Activated CD4-positive, alpha-beta T cell treated with anti-CD3 and anti-CD28 coated beads, Interleukin-2, amount 10 ng/mL, durations not matched to agents 7 days and 5 days (primary cell): ENCODE measurements at regions not wholly inside any gene's neighbourhood (a gene's known extent, or its start where the extent isn't known, plus 50 kb on each side); places are given as distances from the start of the nearest gene placed in this dataset.

Experiments
- CTCF ChIA-PET: fragments of 350-600 bp; sonication (Branson Sonifier 250); formaldehyde crosslinking; loops from one replicate; lab custom pipeline; 2021; ENCODE audit warnings: antibody characterized with exemption; lab: Charles Lee
- POLR2A ChIA-PET: fragments of 350-600 bp; sonication (Branson Sonifier 250); formaldehyde crosslinking; loops from one replicate; lab custom pipeline; 2021; ENCODE audit warnings: antibody characterized with exemption; lab: Charles Lee
- DNase-seq: peaks from one replicate; pipeline ENCODE4 v3.0.0-alpha.2; 2020
- H3K27ac Mint-ChIP-seq: one replicate; pipeline ENCODE4 v1.8.0; 2021; ENCODE audit warnings: mild to moderate bottlenecking, moderate library complexity, mixed read lengths
- H3K27me3 Mint-ChIP-seq: one replicate; pipeline ENCODE4 v1.8.0; 2021; ENCODE audit warnings: mixed read lengths
- H3K36me3 Mint-ChIP-seq: one replicate; pipeline ENCODE4 v1.8.0; 2021; ENCODE audit warnings: low read depth, mixed read lengths
- H3K4me1 Mint-ChIP-seq: one replicate; pipeline ENCODE4 v1.8.0; 2021; ENCODE audit warnings: mixed read lengths
- H3K4me3 Mint-ChIP-seq: one replicate; pipeline ENCODE4 v1.8.0; 2021; ENCODE audit warnings: mild to moderate bottlenecking, moderate library complexity, mixed read lengths
- H3K9me3 Mint-ChIP-seq: one replicate; pipeline ENCODE4 v1.8.0; 2021; ENCODE audit warnings: mixed read lengths

- Mint-ChIP-seq H3K4me3 (no peak overlapping the region), H3K27ac (no peak overlapping the region), H3K27me3 (no peaks in the 10 kb centered on the region), H3K4me1 (no peaks in the 10 kb centered on the region), H3K36me3 (no peaks in the 10 kb centered on the region), H3K9me3 (peaks cover 5% of the 10 kb centered on the region)
- no peak for DNase-seq
- CTCF ChIA-PET: no interaction called here
- POLR2A ChIA-PET: no interaction called here
These were observed 1615.1 kb downstream of the DPP10 start for GRCh38 chr2:116057538-116057937.

DNA sequence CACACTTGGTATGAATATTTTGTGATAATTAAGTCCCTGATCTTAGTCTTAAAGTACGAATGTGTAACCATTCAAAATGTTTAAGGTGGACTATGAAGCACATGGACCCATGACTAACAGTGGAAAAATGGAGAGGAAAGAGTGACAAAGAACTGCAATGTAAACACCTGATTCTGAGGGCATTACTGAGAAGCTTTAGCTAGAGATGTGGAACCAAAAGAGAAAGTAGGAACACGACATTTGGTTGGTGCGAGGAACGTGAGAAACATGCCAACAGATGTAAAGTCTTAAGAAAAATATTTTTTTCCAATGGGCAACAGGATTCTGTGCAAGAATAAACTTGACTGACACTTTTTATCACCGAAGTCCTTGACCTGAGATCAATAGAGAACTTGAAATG, 1618.6 kb downstream of the DPP10 start:
- CTCF ChIA-PET: no interaction called here

DNA sequence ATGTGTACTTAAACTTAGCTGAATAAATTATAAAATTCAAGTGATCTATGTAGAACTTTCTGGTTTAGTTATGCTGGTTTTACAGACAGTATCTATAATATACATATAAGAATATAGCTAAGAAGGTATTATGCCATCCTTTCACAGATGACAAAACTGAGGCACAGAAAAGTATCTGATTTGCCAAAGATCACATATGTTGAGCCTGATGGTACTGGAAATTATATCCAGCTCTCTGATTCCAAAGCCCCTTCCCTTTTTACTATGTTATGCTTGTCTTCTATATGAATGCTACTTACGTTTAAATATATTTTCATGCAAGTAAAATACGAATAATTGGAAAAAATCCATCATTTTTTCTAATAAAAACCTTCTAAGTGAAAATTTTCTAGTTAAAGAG, 1631.3 kb downstream of the DPP10 start:
- H3K27ac Mint-ChIP-seq: no peak overlapping the region
- ChIA-PET POLR2A (no interaction called here), CTCF (no interaction called here)
- DNase-seq: no peak
- H3K36me3 Mint-ChIP-seq: no peaks in the 10 kb centered on the region
- H3K9me3 Mint-ChIP-seq: peaks cover 12% of the 10 kb centered on the region
- H3K4me1 Mint-ChIP-seq: no peaks in the 10 kb centered on the region
- no peak overlapping the region for H3K4me3 Mint-ChIP-seq
- H3K27me3 Mint-ChIP-seq: no peaks in the 10 kb centered on the region

More for the DNA sequence above, 1618.6 kb downstream of the DPP10 start:
- Mint-ChIP-seq H3K27ac (no peak overlapping the region), H3K9me3 (peaks cover 8% of the 10 kb centered on the region), H3K4me1 (no peaks in the 10 kb centered on the region), H3K4me3 (no peak overlapping the region), H3K36me3 (no peaks in the 10 kb centered on the region), H3K27me3 (no peaks in the 10 kb centered on the region)
- no peak for DNase-seq
- POLR2A ChIA-PET: no interaction called here

- H3K27me3 Mint-ChIP-seq: no peaks in the 10 kb centered on the region
- no peak overlapping the region for H3K4me3 Mint-ChIP-seq
- H3K27ac Mint-ChIP-seq: no peak overlapping the region
- CTCF ChIA-PET: no interaction called here
- H3K9me3 Mint-ChIP-seq: peaks cover 10% of the 10 kb centered on the region
- no peaks in the 10 kb centered on the region for H3K36me3 Mint-ChIP-seq
- no peaks in the 10 kb centered on the region for H3K4me1 Mint-ChIP-seq
- POLR2A ChIA-PET: no interaction called here
- DNase-seq: no peak
These were observed 1631.7 kb downstream of the DPP10 start for GRCh38 chr2:116074161-116074560.

DNA sequence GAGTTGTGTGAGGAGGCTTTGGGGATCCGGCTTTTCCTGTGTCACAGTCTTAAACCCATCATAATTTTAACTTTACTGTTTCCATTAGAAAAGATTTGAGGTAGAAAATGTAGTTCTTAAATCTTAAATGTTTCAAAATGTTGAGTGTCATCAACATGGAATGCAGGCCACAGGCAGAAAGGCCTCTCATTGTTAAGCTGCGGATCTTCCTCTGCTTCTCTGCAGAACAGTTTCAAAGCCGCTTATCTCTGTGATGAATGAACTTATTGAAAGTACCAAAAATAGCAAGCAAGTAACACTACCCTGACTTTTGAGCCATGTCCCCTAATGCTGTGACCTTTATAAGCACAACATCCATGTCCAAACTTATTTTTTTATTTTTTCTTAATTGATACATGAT, 1645.8 kb downstream of the DPP10 start:
- POLR2A ChIA-PET: no interaction called here
- Mint-ChIP-seq H3K9me3 (peaks cover 15% of the 10 kb centered on the region), H3K4me1 (no peaks in the 10 kb centered on the region), H3K27me3 (no peaks in the 10 kb centered on the region), H3K4me3 (no peak overlapping the region), H3K36me3 (no peaks in the 10 kb centered on the region), H3K27ac (no peak overlapping the region)
- no peak for DNase-seq
- CTCF ChIA-PET: no interaction called here

DNA sequence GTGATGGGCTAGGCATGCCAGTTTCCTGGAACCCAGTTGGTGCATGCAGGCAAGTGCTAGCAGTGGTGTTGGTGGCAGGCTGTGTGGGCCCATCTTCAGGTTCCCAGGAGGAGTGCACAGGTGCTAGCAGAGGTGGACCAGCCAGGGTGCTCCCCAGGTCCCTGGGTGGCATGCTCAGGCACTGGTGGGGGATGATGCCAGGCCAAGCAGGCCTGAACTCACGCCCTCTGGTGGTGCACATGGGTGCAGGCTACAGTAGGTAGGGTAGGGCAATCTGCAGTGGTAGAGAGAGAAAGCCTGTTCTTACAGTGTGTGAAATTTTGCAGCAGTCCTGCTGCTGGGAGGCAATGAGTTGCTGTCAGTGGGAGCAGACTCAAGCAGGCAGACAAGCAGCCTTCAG, 1651.8 kb downstream of the DPP10 start:
- DNase-seq: no peak
- no peak overlapping the region for H3K27ac Mint-ChIP-seq
- no peaks in the 10 kb centered on the region for H3K4me1 Mint-ChIP-seq
- CTCF ChIA-PET: no interaction called here
- H3K9me3 Mint-ChIP-seq: peaks cover 26% of the 10 kb centered on the region
- no peaks in the 10 kb centered on the region for H3K36me3 Mint-ChIP-seq
- no peak overlapping the region for H3K4me3 Mint-ChIP-seq
- POLR2A ChIA-PET: no interaction called here
- H3K27me3 Mint-ChIP-seq: no peaks in the 10 kb centered on the region

DNA sequence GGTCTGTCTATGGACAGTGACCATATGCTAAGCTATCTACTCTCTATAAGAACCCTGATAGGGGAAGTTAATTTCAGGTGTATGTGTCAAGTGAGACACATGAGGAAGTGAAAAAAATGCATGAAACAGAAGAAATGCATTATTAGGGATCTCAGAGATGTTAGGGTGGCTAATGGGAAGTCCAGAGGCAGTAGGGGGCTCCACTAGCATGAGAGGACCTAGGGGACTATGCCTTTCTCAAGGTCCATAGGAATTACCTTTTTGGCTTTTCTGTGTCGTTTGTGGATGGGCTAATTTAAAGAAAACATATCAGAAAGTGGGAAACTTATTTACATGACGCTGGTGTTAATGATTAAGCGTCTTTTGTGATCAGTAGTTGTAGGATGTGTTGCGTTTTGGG, 1653.2 kb downstream of the DPP10 start:
- no peak for DNase-seq
- no peaks in the 10 kb centered on the region for H3K4me1 Mint-ChIP-seq
- no peaks in the 10 kb centered on the region for H3K36me3 Mint-ChIP-seq
- CTCF ChIA-PET: no interaction called here
- H3K27me3 Mint-ChIP-seq: no peaks in the 10 kb centered on the region
- peaks cover 25% of the 10 kb centered on the region for H3K9me3 Mint-ChIP-seq
- POLR2A ChIA-PET: no interaction called here
- H3K27ac Mint-ChIP-seq: no peak overlapping the region
- no peak overlapping the region for H3K4me3 Mint-ChIP-seq

DNA sequence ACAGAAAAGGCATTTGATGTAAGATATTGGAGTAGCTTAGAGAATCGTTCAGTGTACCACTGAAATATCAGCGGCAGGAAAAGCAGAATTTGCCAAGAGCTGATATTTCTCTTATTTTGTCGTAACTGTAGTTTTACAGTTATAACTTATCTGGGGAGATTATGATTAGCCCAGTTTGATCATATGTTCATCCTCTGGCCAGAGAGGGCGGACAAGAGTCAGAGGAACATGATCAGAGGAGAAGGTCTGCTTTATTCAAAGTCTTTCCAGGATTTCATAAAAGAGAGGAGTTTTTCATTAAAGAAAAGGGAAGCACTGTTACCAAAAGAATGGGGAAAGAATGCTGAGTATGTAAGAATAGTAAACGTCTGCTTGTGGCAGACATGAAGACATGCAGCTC, 1655.6 kb downstream of the DPP10 start:
- H3K4me3 Mint-ChIP-seq: no peak overlapping the region
- H3K27ac Mint-ChIP-seq: no peak overlapping the region
- no peak for DNase-seq
- peaks cover 18% of the 10 kb centered on the region for H3K9me3 Mint-ChIP-seq
- H3K4me1 Mint-ChIP-seq: no peaks in the 10 kb centered on the region
- ChIA-PET CTCF (no interaction called here), POLR2A (no interaction called here)
- no peaks in the 10 kb centered on the region for H3K36me3 Mint-ChIP-seq
- H3K27me3 Mint-ChIP-seq: no peaks in the 10 kb centered on the region

DNA sequence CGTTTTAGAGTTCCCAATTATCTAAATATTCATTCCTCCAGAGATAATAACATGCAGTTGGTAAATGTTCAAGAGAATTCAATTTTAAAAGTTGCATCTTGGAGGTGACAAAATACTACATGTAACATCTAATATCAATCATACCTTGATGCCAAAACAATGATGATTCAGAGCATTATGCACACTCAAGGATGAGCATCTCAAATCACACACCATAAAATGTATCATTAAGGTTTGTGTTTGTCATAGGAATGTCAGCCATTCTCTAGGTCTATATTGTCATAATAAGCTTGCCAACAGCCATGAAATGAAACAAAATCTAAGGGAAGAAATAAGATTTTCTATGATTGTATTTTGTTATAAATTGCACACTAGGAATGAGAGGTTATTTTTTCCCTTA, 1667.0 kb downstream of the DPP10 start:
- H3K4me3 Mint-ChIP-seq: no peak overlapping the region
- no peak overlapping the region for H3K27ac Mint-ChIP-seq
- CTCF ChIA-PET: no interaction called here
- H3K27me3 Mint-ChIP-seq: no peaks in the 10 kb centered on the region
- no peaks in the 10 kb centered on the region for H3K4me1 Mint-ChIP-seq
- DNase-seq: no peak
- no peaks in the 10 kb centered on the region for H3K36me3 Mint-ChIP-seq
- POLR2A ChIA-PET: no interaction called here
- peaks cover 5% of the 10 kb centered on the region for H3K9me3 Mint-ChIP-seq

DNA sequence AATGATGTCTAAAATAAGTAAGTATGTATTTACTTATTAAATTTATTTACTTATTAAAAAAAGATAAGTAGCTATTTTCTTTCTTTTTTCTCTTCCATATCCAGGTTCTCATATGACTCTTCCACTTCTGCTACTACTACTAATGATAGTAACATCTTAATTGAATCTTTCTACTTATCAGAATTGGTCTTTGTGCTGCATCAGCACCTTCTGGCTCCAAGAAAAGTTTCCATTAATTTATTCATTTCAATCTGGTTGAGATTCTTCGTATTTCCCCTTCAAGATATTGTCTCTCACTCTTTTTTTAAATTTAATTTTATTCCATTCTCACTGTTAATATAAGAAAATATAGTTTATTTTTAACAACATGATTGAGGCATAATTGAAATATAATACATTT, 1675.4 kb downstream of the DPP10 start:
- H3K4me3 Mint-ChIP-seq: no peak overlapping the region
- H3K27ac Mint-ChIP-seq: no peak overlapping the region
- no peaks in the 10 kb centered on the region for H3K4me1 Mint-ChIP-seq
- H3K27me3 Mint-ChIP-seq: no peaks in the 10 kb centered on the region
- CTCF ChIA-PET: no interaction called here
- no peak for DNase-seq
- POLR2A ChIA-PET: no interaction called here
- no peaks in the 10 kb centered on the region for H3K36me3 Mint-ChIP-seq
- H3K9me3 Mint-ChIP-seq: peaks cover 6% of the 10 kb centered on the region

- no peaks in the 10 kb centered on the region for H3K27me3 Mint-ChIP-seq
- no peak overlapping the region for H3K4me3 Mint-ChIP-seq
- H3K27ac Mint-ChIP-seq: no peak overlapping the region
- no peaks in the 10 kb centered on the region for H3K4me1 Mint-ChIP-seq
- ChIA-PET CTCF (no interaction called here), POLR2A (no interaction called here)
- peaks cover 7% of the 10 kb centered on the region for H3K9me3 Mint-ChIP-seq
- H3K36me3 Mint-ChIP-seq: no peaks in the 10 kb centered on the region
- no peak for DNase-seq
These were observed 1681.7 kb upstream of the DDX18 start for GRCh38 chr2:116132833-116133232.

DNA sequence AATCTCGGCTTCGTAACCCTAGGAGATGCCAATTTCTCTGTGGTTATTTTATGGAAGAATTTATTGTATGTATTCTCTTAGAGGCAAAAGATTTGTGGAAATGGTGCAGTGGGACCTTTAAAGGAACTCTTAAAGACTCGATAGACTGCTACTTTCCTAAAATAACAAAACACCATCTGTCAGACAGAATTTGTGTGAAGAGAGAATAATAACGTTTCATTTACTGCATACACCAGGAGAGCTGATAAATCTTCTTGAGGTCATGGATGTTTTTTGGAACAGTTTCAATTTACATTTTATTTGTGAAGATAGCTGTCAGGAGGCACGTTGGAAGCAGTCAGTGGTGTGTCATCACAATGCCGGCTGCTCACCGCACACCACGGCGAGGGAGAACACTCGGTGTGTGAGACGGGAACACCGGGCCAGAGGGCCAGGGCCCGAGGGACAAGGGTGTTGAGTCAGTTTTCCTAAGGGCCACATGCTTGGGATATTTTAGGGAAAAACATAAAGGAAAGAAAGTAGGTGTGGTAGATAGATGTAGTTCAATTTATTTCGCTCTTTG, 1681.0 kb upstream of the DDX18 start:
- no peaks in the 10 kb centered on the region for H3K27me3 Mint-ChIP-seq
- peaks cover 10% of the 10 kb centered on the region for H3K9me3 Mint-ChIP-seq
- ChIA-PET POLR2A (no interaction called here), CTCF (no interaction called here)
- H3K4me1 Mint-ChIP-seq: no peaks in the 10 kb centered on the region
- no peaks in the 10 kb centered on the region for H3K36me3 Mint-ChIP-seq
- no peak overlapping the region for H3K4me3 Mint-ChIP-seq
- no peak overlapping the region for H3K27ac Mint-ChIP-seq
- no peak for DNase-seq

GRCh38 chr2:116141891-116142474, 1672.5 kb upstream of the DDX18 start:
- ChIA-PET POLR2A (interaction anchor here (0.6 kb wide), 1 partner anchor 58 kb away, joined by 4 read pairs; no protein-coding TSS in a partner anchor), CTCF (no interaction called here)
- no peak for DNase-seq
- H3K4me3 Mint-ChIP-seq: no peak overlapping the region
- H3K4me1 Mint-ChIP-seq: no peaks in the 10 kb centered on the region
- H3K27me3 Mint-ChIP-seq: no peaks in the 10 kb centered on the region
- H3K9me3 Mint-ChIP-seq: peaks cover 22% of the 10 kb centered on the region
- no peak overlapping the region for H3K27ac Mint-ChIP-seq
- H3K36me3 Mint-ChIP-seq: no peaks in the 10 kb centered on the region

GRCh38 chr2:116142644-116143227, 1671.8 kb upstream of the DDX18 start:
- H3K4me3 Mint-ChIP-seq: no peak overlapping the region

More at GRCh38 chr2:116142644-116143227, 1671.8 kb upstream of the DDX18 start:
- Mint-ChIP-seq H3K9me3 (peaks cover 19% of the 10 kb centered on the region), H3K27me3 (no peaks in the 10 kb centered on the region), H3K36me3 (no peaks in the 10 kb centered on the region), H3K27ac (no peak overlapping the region), H3K4me1 (no peaks in the 10 kb centered on the region)
- ChIA-PET CTCF (interaction anchor here (0.5 kb wide), 1 partner anchor 527 kb away, joined by 3 read pairs; no protein-coding TSS in a partner anchor), POLR2A (interaction anchor here (0.6 kb wide), 1 partner anchor 57 kb away, joined by 4 read pairs; no protein-coding TSS in a partner anchor)
- no peak for DNase-seq
